22Rv1 (cell line): ENCODE measurements at regions not wholly inside any gene's neighbourhood (a gene's known extent, or its start where the extent isn't known, plus 50 kb on each side); places are given as distances from the start of the nearest gene placed in this dataset.

ENCODE experiments used
- ZFX ChIP-seq: fragments of 450-650 bp; IDR thresholded peaks from 2 replicates; pipeline ENCODE4 v1.6.1; 2017; ENCODE audit warnings: antibody characterized with exemption, borderline replicate concordance
- TF ChIP-seq, protein P1 (sequence below): fragments of 450-650 bp; IDR thresholded peaks from 2 replicates; pipeline ENCODE4 v1.5.1; 2017; ENCODE audit warnings: mild to moderate bottlenecking

DNA sequence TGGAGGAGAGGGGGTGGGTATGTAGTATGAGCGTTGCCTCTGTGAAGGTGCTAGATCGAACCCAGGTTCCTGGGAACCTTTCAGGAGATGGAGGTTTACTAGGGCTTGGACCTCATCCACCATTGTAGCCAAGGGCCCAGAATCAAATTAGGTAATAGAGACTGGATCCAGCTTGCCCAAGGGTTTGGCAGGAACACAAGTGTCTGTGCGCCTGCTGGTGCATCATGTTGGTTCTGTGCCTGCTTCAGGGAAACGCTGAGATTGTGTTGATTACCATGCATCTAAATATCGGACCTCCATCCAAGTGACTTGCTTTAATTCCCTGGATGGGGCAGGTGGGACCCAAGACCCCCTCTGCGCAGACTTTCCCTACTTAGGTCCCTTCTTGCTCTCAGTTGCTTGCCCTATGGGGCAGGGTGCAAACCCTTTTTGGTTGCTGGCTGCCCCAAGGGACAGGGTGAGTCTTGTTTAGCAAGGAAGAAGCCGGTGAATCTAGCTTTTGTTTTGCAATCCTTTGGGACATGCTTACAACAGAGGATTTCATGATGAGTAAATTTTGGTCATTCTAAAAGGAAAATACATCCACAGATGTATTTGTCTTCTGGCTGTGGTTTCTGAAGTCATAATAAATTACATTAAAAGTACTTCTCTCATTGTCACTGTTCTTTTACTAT lies 189.8 kb upstream of the PRICKLE1 start:
- TF ChIP-seq, protein P1, sequence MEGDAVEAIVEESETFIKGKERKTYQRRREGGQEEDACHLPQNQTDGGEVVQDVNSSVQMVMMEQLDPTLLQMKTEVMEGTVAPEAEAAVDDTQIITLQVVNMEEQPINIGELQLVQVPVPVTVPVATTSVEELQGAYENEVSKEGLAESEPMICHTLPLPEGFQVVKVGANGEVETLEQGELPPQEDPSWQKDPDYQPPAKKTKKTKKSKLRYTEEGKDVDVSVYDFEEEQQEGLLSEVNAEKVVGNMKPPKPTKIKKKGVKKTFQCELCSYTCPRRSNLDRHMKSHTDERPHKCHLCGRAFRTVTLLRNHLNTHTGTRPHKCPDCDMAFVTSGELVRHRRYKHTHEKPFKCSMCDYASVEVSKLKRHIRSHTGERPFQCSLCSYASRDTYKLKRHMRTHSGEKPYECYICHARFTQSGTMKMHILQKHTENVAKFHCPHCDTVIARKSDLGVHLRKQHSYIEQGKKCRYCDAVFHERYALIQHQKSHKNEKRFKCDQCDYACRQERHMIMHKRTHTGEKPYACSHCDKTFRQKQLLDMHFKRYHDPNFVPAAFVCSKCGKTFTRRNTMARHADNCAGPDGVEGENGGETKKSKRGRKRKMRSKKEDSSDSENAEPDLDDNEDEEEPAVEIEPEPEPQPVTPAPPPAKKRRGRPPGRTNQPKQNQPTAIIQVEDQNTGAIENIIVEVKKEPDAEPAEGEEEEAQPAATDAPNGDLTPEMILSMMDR, result no peak
- no peak for TF ChIP-seq ZFX
